Ascending aorta (tissue), 2 donors: ENCODE measurements at regions not wholly inside any gene's neighbourhood (a gene's known extent, or its start where the extent isn't known, plus 50 kb on each side); places are given as distances from the start of the nearest gene placed in this dataset.

Source experiments
- DNase-seq, 2 donors: peaks; one replicate each; pipeline ENCODE4 v3.0.0-alpha.2; 2019; ENCODE audit warnings: low spot score in 2 of 2
- H3K27ac ChIP-seq, 2 donors: fragments of 200-600 bp; sonication (generic); one replicate each; pipeline ENCODE4 v1.5.1; 2016 to 2017; ENCODE audit warnings: mild to moderate bottlenecking in 1 of 2
- H3K27me3 ChIP-seq: fragments of 200-600 bp; sonication (generic); one replicate; pipeline ENCODE4 v1.5.1; 2017
- H3K36me3 ChIP-seq, 2 donors: fragments of 200-600 bp; sonication (generic); one replicate each; pipeline ENCODE4 v1.5.1; 2016
- H3K4me1 ChIP-seq, 2 donors: fragments of 200-600 bp; sonication (generic); one replicate each; pipeline ENCODE4 v1.5.1; 2016 to 2017; ENCODE audit warnings: mild to moderate bottlenecking in 1 of 2
- H3K4me3 ChIP-seq, 2 donors: fragments of 200-600 bp; sonication (generic); one replicate each; pipeline ENCODE4 v1.5.1; 2016 to 2017; ENCODE audit warnings: mild to moderate bottlenecking in 1 of 2
- H3K9me3 ChIP-seq, 2 donors: fragments of 200-600 bp; sonication (generic); one replicate each; pipeline ENCODE4 v1.5.1; 2016
- intact Hi-C: fragments of 100-400 bp; cut with DNase I; formaldehyde crosslinking; loops from one replicate; pipeline ENCODE4 v1.15.1; 2023
- TF ChIP-seq, protein P1 (sequence below), 3 experiments: fragments of 200-600 bp in 2 of 3; fragments of 450-650 bp in 1 of 3; sonication (generic) in 2 of 3; IDR thresholded peaks; one replicate each; pipeline ENCODE4 v1.5.1; 2016 to 2019; ENCODE audit warnings: antibody characterized with exemption in 3 of 3, mild to moderate bottlenecking in 1 of 3, moderate library complexity in 1 of 3

DNA sequence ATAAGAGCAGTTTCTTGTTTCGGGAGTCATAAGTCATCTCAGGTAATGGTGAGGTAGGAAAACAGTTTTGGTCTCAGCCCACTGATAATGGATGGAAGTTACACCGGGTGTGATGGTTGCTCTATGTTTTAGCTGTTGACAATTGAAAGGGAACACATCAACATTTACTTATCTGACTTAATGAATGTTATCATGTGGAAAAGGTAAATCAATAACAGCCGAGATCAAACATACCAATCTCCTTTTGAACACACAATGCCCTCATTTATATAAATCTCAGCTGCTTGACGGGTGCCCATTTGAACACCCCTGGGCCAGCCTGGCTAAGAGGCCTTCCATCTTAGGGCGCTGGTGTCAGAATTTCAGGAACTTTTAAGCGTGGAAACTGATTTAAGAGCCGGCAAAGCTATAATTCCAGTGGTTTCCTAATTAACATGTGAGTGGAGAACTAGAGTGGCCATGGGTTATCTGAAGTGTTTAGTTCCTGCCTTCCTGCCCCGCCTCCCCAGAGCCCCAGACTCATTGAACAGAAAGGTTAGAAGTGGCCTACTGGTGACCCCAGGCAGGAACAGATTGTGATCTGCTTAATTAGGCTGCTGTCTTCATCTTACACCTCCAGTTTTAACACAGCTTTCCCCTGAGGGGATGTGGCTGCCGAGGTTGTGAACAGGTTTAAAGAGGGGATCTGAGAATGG lies 572.7 kb downstream of the FGF9 start:
- Histone ChIP-seq H3K4me3 (no peak overlapping the region), H3K27ac (no peak overlapping the region), H3K4me1 (no peaks in the 10 kb centered on the region), H3K27me3 (no peaks in the 10 kb centered on the region), H3K36me3 (no peaks in the 10 kb centered on the region), H3K9me3 (no peaks in the 10 kb centered on the region)
- intact Hi-C loops, result no loop called here
- TF ChIP-seq, protein P1, sequence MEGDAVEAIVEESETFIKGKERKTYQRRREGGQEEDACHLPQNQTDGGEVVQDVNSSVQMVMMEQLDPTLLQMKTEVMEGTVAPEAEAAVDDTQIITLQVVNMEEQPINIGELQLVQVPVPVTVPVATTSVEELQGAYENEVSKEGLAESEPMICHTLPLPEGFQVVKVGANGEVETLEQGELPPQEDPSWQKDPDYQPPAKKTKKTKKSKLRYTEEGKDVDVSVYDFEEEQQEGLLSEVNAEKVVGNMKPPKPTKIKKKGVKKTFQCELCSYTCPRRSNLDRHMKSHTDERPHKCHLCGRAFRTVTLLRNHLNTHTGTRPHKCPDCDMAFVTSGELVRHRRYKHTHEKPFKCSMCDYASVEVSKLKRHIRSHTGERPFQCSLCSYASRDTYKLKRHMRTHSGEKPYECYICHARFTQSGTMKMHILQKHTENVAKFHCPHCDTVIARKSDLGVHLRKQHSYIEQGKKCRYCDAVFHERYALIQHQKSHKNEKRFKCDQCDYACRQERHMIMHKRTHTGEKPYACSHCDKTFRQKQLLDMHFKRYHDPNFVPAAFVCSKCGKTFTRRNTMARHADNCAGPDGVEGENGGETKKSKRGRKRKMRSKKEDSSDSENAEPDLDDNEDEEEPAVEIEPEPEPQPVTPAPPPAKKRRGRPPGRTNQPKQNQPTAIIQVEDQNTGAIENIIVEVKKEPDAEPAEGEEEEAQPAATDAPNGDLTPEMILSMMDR (IDR thresholded peaks at IDR 0.05), result no peak
- DNase-seq, result no peak

DNA sequence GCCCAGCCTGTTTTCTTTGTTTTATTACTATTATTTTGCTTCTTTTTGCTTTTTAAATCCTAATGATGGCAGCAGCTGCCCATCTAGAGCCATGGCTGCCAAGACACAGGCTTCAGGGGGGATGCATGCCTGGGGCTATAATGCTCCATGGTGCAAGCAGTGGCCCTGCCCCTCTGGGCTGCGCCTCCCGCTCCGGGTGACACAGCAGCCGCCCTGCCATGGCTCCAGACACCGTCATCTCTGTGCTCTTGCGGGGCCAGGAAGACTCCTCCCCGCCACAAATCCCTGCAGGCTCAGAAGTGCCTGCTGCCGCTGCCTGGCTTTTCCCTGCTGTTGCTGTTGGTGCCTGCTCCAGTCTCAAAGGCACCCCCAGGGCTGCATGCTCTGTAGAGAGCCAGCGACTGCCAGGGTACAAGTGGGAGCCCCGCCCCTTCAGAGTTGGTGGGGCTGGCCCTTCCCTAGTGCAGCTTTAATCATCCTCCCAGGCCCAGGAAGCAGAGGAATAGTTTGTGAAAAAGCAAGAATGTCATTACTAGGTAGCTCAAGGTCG lies 581.5 kb downstream of the FGF9 start:
- no peaks in the 10 kb centered on the region for H3K4me1 ChIP-seq
- H3K36me3 ChIP-seq, result no peaks in the 10 kb centered on the region
- H3K27me3 ChIP-seq, result no peaks in the 10 kb centered on the region
- intact Hi-C loops, result no loop called here
- H3K4me3 ChIP-seq, result no peak overlapping the region
- no peak for DNase-seq
- TF ChIP-seq, protein P1 (IDR thresholded peaks at IDR 0.05), result no peak
- no peak overlapping the region for H3K27ac ChIP-seq
- H3K9me3 ChIP-seq, result no peaks in the 10 kb centered on the region

DNA sequence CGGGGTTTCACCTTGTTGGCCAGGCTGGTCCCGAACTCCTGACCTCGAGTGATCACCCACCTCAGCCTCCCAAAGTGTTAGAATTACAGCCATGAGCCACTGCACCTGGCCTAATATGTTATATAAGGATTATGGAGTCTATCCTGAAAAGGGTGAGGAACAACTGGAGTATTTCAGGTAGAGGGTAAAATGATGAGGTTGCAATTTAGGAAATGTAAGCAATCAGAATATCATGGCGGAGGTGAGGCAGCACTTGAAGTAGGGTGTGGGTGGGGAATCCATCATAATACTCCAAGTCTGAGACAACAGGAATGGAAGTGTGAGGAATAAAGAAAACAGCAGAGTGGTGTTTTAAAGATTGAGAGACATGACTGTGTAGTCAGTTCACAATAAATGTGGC lies 582.2 kb downstream of the FGF9 start:
- Histone ChIP-seq H3K36me3 (no peaks in the 10 kb centered on the region), H3K27ac (no peak overlapping the region), H3K27me3 (no peaks in the 10 kb centered on the region), H3K9me3 (no peaks in the 10 kb centered on the region), H3K4me1 (no peaks in the 10 kb centered on the region), H3K4me3 (no peak overlapping the region)
- TF ChIP-seq, protein P1 (IDR thresholded peaks at IDR 0.05), result no peak
- no peak for DNase-seq
- intact Hi-C loops, result no loop called here

DNA sequence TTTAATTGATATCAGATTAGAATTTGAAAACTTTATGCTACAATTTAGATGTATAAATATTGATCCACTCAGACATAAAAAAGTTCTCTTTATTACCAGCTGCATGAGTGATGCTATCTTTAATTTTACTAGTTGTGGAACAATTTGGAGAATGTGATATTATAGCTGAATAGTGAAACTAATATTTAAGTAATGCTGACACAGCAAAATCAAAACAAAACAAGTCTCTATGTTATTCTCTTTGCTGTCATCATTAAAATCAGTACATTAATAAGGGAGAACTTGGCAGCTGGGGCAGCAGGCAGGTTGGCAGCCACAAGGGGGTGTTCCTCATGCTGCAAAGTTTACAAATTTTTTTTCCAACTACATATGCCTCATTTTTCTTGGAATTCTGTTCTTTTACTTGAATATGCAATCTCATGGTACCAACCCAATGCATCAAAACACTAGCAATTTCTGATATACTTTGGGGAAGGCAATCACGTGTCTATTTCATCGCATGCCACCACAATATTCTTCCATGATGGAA lies 585.3 kb downstream of the FGF9 start:
- intact Hi-C loops, result no loop called here
- H3K4me1 ChIP-seq, result no peaks in the 10 kb centered on the region
- no peaks in the 10 kb centered on the region for H3K27me3 ChIP-seq
- H3K36me3 ChIP-seq, result no peaks in the 10 kb centered on the region
- no peak overlapping the region for H3K27ac ChIP-seq
- no peak overlapping the region for H3K4me3 ChIP-seq
- DNase-seq, result no peak
- no peaks in the 10 kb centered on the region for H3K9me3 ChIP-seq
- TF ChIP-seq, protein P1 (IDR thresholded peaks at IDR 0.05), result no peak

DNA sequence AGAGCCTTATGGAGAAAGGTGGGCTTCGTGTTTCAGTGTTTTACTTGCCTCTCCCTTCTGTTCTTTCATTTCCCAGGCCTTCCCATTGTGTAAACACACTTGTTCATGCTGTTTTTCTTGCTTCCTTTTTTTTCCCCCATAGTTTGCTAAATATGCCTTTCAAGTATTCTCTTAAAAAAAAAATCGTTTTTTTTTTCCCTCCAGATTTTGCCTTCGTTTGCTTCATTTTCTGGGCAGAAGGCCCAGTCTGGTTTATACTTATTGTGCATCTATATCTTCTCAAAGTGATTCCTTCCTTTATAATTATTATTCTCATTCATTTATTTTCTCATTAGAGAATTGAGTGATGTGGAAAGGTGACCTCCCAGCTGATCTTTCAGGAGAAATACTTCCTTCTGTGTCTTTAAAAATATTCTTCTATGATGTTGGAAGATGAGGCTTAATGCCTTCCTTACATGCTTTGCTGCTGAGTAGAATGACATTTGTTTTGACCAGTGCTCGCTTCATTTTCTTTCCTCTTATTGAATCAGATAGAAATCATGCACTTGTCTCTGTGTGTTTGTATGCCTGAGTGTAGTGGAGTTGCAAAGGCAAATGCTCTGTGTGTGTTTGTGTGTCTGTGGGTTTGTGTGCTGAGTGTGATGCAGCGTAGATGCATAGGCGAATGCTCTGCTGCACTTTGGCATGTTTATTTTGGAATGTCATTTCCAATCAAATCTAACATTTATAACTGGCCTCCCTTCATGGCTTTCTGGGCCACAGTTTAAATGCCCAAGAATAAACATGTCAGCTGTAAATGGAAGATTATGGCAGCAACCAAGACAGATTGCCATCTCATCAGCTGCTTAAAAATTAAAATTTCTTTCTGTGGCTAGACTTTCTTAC lies 591.4 kb downstream of the FGF9 start:
- no peaks in the 10 kb centered on the region for H3K27me3 ChIP-seq
- intact Hi-C loops, result no loop called here
- no peak for DNase-seq

More for the DNA sequence above, 591.4 kb downstream of the FGF9 start:
- H3K9me3 ChIP-seq, result no peaks in the 10 kb centered on the region
- H3K4me1 ChIP-seq, result no peaks in the 10 kb centered on the region
- TF ChIP-seq, protein P1 (IDR thresholded peaks at IDR 0.05), result no peak
- no peak overlapping the region for H3K27ac ChIP-seq
- no peak overlapping the region for H3K4me3 ChIP-seq
- H3K36me3 ChIP-seq, result no peaks in the 10 kb centered on the region
